Fibroblast of skin of right biceps (primary cell): ENCODE measurements at regions not wholly inside any gene's neighbourhood (a gene's known extent, or its start where the extent isn't known, plus 50 kb on each side); places are given as distances from the start of the nearest gene placed in this dataset.
A peak's percentile ranks its signal among the peaks of the same experiment; 100 is the strongest.

Experiments
- DNase-seq: peaks from one replicate; pipeline ENCODE4 v3.0.0-alpha.2; 2013

DNA sequence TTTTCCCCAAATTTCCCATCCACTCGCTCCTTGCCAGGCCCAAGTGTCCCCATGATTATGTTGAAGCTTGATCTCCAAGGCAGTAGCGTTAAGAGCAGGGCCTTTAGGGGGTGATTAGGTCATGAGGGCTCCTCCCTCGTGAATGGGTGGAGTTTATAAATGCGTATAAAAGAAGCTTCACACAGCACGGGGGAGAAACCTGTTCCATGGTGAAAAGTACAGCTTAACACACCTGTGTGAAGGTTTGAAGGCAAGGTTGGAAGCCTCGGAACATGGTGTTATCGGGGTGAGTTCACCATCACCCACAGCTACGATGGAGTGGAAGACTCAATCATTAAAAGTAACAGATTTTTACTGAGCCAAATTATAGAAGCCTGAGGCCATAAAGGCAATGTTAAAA, 137.4 kb upstream of the ALKAL2 start:
- DNase-seq = no peak

DNA sequence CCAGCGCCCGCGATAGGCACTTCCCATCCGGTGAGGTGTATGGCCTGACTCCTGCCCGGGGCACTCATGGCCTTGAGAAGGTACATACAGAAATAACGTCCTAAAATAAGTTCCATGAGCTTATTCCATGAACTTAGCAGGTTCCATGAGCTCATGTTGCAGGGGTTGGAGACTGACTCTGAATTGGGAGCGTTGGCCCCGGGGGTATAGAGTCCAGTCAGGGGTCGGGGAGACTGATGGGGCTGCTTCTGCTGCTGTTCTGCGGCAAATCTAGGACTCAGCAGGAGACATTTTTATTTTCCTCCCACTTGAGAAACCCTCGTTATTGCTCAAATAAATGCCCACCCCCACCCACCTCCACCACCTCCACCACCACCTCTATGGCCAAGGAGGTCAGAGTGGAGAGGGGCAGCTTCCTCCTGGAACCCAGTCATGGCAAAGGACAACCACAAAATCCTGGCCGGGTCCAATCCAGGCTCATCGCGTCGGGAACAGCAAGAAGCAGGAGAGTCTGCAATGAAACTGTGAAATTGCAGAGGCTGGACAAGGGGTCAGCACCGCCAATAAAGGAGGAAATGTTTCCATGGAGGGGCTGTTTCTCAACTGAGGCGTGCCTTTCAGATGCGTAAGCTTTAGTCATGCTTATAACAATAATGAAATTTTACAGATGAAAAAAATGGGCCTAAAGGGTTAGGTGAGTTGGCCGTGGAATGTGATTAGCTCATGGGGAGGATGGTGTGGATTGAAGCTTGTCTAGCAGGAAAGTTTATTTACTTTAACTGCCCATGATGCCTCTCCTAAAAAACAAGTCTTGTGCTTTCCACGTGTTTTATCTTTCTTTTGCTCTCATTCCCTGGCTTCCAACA, 136.6 kb upstream of the ALKAL2 start:
- peak; percentile 1 for DNase-seq

DNA sequence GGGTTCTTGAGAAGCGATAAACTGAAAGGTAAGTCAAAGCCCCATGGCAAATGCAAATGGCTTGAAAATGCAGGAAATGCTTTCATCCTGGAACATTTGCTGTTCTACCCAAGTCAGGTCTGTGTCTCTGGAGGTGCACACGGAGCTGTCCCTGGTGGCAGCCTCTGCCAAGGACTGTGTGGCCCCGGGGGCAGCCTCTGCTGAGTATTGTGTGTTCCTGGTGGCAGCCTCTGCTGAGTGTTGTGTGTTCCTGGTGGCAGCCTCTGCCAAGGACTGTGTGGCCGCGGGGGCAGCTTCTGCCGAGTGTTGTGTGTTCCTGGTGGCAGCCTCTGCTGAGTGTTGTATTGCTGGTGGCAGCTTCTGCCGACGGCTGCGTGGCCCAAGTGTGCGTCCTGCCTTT, 135.6 kb upstream of the ALKAL2 start:
- no peak for DNase-seq

DNA sequence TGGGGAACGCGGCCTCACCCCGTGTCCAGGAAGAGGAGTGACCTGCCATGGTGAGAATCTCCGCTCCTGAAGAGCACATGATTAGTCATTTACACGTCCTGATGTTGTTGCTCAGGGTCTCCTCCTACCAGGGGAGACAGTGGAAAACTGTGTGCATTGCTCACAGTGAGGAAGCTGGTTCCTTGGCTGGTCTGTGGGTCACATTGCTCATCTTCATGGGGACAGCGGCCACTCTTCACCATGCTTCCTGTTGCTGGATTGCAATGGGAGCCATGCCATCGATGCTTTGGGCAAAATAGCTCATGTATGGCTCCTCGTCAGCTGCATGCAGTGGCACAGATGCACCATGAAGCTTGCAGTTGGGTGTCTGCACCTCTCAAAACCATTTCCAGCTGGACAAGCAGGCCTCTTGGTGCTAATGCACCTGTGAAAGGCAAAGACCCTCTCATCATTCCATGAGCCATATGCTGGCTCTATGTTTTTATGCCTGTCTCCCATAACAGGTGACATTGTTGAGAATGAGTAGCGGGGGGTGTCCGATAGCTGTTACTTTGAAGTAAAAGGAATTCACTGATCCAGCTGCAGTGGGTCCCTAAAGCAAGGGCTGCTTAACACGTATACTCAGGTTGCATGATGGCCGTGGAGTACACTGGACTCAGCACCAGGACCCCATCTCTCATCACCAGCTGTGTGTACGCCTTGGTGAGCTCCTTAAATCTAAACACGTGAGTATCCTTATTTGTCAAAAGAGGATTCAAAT, 135.0 kb upstream of the ALKAL2 start:
- DNase-seq = no peak

DNA sequence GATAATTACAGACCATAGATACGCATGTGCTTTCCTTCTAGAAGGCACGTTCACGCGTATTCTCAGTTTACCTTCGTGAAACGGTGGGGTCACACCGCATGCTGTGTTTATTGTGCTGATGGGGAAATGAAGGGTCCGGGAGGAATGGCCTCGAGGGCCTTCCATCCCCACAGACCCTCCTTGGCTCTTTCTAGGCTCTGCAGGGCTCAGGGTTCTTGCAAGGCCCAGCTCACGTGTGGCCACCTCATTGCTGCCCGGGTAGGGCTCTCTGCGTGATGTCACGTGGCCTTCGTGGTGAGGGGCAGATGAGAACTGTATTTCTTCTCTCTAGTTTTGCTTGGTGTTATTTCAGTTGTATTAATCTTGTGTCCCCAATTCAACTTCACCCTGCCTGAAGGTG, 133.5 kb upstream of the ALKAL2 start:
- DNase-seq = no peak

DNA sequence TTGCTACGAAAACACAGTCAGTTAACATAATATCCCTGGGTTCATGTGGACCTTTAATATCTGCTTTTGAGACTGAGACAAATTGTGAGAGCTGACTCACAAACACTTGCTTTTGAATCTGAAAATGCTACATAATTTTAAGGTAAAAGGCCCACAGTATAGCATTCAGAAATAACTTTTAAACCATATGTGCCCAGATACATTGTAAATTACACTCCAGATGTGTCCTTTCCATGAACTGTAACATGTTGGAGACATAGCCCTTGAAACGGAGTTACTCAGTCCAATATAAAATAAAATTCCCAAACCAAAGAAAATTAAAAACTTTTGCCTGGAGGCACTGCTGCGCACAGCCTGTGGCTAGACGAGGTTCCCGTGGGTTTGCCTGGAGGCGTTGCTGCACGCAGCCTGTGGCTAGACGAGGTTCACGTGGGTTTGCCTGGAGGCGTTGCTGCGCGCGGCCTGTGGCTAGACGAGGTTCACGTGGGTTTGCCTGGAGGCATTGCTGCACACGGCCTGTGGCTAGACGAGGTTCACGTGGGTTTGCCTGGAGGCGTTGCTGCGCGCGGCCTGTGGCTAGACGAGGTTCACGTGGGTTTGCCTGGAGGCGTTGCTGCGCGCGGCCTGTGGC, 131.9 kb upstream of the ALKAL2 start:
- no peak for DNase-seq

DNA sequence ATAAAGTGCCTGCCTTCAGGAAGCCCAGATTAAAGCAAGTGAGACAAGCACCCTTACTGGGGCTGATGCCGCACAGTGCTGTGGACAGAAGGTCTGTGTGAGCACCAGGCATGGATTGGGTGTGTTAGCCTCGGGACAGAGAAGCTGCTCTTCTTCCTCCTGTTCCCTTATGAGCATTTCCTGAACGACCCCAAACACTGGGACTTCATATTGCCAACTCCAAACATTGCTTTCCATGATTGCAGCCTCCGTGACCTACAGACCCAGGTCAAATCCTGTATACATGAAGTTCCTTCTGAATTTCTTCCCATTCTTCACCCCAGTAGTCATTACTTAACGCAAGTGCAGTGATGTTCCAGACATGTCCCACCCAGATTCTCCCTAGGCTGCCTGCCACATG, 129.8 kb upstream of the ALKAL2 start:
- DNase-seq = no peak

DNA sequence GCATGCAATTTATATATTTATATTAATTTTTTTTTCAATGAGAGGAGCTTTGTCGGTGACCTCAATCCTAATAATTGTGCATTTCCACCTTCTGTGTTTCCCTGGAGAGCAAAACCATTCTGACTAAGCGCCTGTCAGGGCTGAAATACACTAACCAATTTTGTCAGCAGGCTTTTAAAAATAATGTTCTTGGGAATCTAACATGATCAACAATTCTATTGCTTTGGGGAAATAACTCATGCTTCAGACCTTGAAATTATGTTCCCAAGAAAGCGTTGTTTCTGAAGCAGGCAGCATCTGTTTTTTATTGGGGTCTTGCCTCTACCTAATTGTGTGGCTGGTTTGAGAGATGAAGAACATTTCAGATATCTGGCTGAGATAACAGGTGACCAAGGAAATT, 129.1 kb upstream of the ALKAL2 start:
- DNase-seq = no peak

DNA sequence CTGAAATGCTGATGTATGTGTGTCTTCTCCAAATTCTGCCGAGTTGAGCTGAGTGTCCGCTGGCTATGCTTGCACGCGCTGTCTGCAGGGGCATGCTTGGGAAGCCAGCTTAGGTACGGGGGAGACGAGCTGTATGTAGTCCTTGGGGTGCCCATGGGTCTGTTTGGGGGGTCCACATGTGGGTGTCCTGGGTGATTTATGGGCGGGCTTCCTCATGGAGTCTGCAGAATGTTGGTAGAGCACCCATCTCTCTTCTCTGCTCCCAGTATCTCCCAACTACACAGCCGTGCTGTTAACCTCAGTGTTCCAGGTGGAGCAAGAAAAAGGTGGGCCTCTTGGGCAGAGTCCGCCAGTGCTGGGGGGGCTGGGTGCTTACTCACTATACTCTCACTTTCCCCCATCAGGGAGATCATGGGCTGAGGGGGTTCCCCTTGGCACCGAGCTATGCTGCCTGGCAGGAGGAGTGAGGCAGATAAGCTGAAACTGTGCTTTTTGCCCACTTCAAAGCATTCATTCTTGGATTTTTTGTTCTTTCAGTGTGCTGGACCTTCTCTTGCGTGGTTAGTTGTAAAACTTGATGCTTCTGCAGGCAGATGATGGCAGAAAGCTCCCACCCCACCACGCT, 128.2 kb upstream of the ALKAL2 start:
- DNase-seq = no peak

DNA sequence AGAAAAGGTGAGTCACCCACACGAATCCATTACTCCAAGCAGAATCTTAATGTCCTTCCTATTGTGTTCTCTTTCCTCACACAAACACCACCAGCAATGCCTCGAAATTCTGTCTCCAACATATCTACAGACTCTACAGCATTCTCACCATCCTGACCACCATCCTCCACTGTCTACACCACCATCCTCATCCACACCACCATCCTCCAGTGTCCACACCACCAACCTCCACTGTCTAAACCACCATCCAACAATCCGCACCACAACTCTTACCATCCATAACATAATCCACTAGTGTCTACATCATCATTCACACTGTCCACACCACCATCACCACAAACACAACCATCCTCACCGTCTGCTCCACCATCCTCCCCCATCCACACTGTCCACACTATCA, 121.6 kb upstream of the ALKAL2 start:
- no peak for DNase-seq

DNA sequence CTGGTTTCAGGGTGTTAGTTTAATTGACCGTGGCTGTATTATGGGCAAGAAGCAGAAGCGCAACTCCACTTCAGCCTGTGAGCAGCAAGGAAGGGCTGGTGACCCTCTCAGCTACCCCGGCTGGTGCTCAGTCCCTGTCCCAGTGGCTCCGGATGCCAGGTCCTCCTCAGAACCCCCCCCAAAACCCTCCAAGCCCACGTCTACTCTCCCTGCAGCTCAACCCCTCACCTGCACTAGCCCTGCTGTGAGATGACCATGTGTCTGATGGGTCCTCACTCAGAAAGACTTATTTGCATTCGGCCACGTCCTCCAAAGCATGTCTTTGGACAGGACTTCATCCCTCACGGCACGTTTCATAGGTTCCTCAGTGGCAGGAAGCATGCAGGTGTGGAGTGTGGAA, 119.7 kb upstream of the ALKAL2 start:
- no peak for DNase-seq

DNA sequence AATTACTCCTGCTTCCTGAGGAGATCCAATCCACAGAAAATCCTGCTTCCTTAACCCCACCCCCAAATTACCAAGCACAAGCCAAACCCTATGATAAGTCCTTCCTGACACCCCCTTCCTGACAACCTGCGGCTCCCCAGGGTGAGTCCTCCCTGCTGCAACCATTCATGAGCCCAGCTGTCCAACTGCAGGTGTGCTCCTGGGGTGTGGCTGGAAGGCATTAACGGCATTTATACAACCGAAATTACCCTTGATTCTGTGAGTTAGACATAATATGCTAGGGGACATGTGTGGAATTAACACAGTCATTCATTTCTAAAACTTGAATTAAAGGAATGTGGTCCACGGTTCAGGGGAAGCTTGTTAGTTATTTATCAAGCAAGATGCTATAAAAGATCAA, 119.0 kb upstream of the ALKAL2 start:
- DNase-seq = no peak

DNA sequence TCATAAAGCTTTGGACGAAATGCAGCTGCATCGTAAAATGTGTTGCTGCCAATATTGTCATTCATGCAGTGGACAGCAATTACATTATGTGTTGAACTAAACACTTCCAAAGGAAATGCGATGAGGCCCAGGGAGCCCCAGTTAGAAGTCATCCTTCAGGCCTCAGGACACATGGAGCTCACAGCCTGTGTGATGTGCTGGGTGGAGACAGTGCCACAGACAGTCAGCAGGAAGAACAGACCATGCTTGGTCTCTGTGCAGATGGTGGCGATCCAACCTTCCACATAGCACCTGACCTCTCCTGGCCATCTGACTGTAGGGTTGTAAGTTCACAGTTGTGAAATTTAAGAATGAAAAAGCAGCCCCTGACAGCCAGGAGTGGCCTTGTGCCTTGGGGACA, 118.3 kb upstream of the ALKAL2 start:
- DNase-seq = no peak

DNA sequence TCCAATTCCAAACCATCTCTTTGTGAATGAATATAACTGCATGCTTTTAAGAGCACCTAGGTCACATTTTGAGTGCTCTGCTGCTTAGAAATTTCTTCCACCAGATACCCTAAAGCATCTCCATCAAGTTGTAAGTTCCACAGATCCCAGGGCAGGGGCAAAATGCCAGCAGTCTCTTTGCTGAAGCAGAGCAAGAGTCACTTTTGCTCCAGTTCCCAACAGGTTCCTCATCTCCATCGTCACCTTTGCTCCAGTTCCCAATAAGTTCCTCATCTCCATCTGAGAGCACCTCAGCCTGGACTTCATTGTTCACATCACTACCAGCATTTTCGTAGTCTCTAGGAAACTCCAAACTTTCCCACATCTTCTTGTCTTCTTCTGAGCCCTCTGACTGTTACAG, 116.7 kb upstream of the ALKAL2 start:
- DNase-seq = no peak

DNA sequence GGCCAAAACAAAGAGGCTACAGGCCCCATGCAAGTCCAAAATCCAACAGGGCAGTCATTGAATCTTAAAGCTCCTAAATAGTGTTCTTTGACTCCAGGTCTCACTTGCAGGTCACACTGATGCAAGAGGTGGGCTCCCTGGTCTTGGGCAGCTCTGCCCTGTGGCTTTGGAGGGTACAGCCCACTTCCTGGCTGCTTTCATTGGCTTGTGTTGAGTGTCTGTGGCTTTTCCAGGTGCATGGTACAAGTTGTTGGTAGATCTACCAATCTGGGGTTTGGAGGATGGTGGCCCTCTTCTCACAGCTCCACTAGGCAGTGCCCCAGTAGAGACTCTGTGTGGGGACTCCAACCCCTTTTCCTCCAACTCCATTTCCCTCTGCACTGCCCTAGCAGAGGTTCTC, 115.8 kb upstream of the ALKAL2 start:
- no peak for DNase-seq

DNA sequence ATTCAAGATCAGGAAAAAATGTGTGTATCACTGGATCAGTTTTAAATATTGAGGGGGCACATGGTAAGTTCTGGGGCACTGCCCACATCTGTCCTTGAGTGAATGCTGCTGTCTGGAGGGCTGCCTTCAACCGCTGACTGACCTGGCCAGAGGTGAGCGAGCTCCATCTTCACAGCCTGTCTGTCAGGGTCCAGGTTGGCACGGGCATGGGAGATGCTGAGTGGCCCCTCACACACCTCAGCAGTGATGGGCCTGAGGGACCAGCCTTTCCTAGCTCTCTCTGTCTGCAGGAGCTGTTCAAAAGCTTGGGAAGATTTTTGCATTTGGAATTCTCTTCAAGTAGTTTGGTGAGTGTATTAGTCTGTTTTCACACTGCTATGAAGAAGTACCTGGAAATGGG, 114.8 kb upstream of the ALKAL2 start:
- DNase-seq = no peak

DNA sequence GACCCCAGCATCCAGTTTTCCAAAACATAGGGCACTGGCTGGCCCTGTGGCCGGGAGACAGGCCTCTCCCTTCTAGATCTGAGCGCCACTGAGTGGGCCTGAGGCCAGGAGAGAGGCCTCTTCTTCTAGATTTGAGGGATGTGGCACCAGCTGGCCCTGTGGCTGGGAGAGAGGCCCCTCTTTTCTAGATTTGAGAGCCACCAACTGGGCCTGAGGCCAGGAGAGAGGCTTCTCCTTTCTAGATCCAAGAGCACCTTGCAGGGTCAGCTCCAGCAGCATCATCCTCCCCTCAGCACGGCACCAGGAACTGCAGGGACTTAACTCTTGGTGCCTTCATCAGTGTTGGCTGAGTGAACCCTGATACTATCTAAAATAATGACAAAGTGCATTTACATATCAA, 114.3 kb upstream of the ALKAL2 start:
- DNase-seq = no peak

DNA sequence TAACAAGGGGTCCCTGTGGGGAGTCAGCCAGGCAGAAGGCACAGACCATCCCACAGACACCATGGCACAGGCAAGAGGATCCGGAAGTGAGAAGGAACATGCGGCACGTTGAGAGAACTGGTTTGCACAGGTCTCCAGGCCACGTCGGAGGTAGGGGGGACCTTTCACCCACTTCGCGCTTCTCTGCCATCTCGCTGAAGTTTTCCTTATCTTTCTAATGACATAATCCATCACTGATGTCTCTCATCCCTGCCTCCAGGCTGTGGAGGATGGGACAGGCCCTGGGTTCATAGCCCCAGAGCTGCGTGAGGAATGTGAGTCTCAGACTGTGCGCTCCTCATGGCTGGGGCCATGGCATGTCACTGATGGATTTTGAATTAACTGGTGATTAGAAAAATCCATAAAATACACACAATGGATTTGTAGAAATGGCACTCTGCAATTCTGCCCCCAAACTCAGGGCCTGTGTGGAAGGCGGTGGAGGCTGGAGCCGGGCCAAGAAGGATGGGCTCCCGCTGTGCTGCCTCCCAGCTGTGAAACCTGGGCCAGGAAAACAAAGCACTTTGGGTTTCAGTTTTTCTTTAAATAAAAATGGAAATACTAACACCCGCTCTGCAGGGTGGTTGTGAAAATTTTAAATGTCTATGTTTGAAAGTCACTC, 113.3 kb upstream of the ALKAL2 start:
- no peak for DNase-seq

DNA sequence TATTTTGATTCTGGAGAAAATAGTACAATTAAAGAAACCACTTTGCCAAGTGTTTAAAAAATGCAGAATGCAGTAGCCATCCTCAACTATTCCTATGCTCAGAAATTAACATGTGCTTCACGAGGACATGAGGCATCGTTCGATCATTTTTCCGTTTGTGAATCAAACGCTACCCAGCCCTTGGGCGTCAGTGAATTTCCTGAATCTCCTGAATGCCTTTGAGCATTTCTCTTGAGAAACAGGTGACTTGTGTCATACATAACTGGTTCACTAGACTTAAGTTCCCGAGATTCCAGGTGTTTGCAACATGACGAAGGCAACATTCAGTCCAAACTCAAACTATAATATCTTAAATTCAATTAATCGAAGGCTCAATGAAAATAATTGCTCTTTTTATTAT, 110.0 kb upstream of the ALKAL2 start:
- DNase-seq = no peak

DNA sequence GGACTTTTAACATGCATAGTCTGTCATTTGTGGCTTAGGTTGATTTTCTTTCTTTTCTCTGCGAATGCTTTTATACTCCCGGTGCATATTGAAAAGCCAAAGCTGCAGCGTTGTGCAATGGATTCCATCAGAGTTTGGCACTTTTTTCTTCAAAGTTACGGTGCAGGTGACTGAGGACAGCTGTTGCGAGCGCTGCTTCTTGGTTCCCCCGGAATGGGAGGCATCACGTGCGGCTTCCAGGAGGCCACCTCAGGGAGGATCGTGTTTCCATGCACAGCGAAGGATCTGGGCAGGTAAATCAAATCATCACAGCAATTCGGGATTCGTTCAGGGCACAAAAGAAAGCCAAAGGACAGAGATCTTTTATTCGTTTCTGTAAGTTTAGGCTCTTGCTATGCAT, 109.6 kb upstream of the ALKAL2 start:
- no peak for DNase-seq

DNA sequence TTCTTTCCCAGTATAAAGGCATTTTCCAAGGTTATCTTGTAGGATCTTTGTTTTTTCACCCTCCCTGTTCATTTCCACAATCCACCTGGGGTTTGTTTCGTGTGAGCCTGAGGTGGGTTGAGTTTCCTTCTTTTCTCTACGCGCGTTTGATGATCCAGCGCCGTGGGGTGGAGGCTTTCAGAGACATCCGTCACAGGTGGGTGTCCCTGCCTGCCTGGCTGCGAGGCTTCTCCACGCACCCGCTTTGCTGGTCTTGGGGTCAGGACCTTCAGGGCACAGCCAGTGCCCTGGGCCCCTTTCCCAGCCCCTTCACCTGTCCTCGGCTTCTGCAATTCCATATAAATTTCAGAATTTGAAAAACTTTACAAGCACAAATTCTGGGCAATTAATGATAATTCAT, 109.0 kb upstream of the ALKAL2 start:
- DNase-seq = no peak

DNA sequence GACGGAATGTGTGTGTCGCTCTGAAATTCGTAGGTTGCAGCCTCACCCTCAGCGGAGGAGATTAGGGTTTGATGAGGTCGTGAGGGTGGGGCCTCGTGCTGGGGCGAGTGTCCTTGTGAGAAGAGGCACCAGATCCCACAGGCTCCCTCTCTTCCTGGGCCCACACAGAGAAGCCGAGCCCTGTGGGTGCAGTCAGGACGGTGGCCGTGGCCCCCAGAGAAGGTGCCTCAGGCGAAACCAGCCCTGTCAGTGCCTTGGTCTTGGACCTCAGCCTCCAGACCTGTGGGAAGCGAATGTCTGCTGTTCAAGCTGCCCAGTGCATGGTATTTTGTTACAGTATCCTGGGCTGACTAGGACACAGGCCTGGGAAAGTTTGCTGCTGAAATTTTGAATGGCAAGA, 108.0 kb upstream of the ALKAL2 start:
- DNase-seq = no peak
